H1 (cell line): ENCODE measurements at regions not wholly inside any gene's neighbourhood (a gene's known extent, or its start where the extent isn't known, plus 50 kb on each side); places are given as distances from the start of the nearest gene placed in this dataset.

Experiments used
- CTCF ChIA-PET: fragments of 300-600 bp; sonication (Branson Sonifier 250); formaldehyde crosslinking; loops from one replicate; lab custom pipeline; 2021; ENCODE audit not compliant: partially characterized antibody; lab: Charles Lee
- POLR2A ChIA-PET: fragments of 300-600 bp; sonication (Branson Sonifier 250); formaldehyde crosslinking; loops from one replicate; lab custom pipeline; 2021; ENCODE audit warnings: inconsistent platforms; ENCODE audit not compliant: partially characterized antibody; lab: Charles Lee
- DNase-seq, 2 experiments: peaks; one replicate each; pipeline versions ENCODE4 v3.0.0 to v3.0.0-alpha.2; 2010 to 2022; ENCODE audit warnings: low spot score in 2 of 2, low read depth in 1 of 2, mixed read lengths in 1 of 2
- FAIRE-seq: peaks from 2 replicates; lab custom pipeline; 2011; peaks lifted over from hg19 to GRCh38; lab: Jason Lieb, UNC
- H2AFZ ChIP-seq: 2 replicates; pipeline ENCODE4 v1.8.1; 2012; ENCODE audit warnings: low read length, inconsistent platforms
- H2AK5ac ChIP-seq: 2 replicates; pipeline ENCODE4 v1.6.1; 2013; ENCODE audit warnings: low read depth, low read length
- H2BK120ac ChIP-seq: replicated peaks from 2 replicates; pipeline ENCODE3; 2013; ENCODE audit warnings: low read depth, low read length, inconsistent platforms
- H2BK12ac ChIP-seq: 2 replicates; pipeline ENCODE4 v1.6.1; 2013; ENCODE audit warnings: low read depth, low read length
- H2BK15ac ChIP-seq: 2 replicates; pipeline ENCODE4 v1.6.1; 2013; ENCODE audit warnings: low read length
- H2BK20ac ChIP-seq: 2 replicates; pipeline ENCODE4 v1.6.1; 2013; ENCODE audit warnings: low read length
- H2BK5ac ChIP-seq: 2 replicates; pipeline ENCODE4 v1.6.1; 2013; ENCODE audit warnings: low read depth, low read length
- H3K14ac ChIP-seq: 2 replicates; pipeline ENCODE4 v1.6.1; 2013; ENCODE audit warnings: inconsistent platforms; ENCODE audit not compliant: insufficient read length
- H3K18ac ChIP-seq: 2 replicates; pipeline ENCODE4 v1.6.1; 2013; ENCODE audit warnings: low read length; ENCODE audit errors: extremely low read depth
- H3K23ac ChIP-seq: 2 replicates; pipeline ENCODE4 v1.6.1; 2013; ENCODE audit warnings: inconsistent platforms; ENCODE audit not compliant: insufficient read length
- H3K23me2 ChIP-seq: 2 replicates; pipeline ENCODE4 v1.6.1; 2013; ENCODE audit warnings: low read depth, low read length
- H3K27ac ChIP-seq: 2 replicates; pipeline ENCODE4 v1.6.1; 2011; ENCODE audit warnings: low read depth, low read length, inconsistent platforms
- H3K27me3 ChIP-seq, 4 experiments: replicated peaks in 1 of 4; 1 replicate in 1 of 4; 2 replicates in 3 of 4; pipeline versions ENCODE4 v1.6.1 to v1.8.1; 2011 to 2013; ENCODE audit warnings: low read length in 3 of 4, mild to moderate bottlenecking in 3 of 4, inconsistent platforms in 2 of 4, mixed read lengths in 2 of 4, moderate library complexity in 1 of 4; ENCODE audit not compliant: control insufficient read depth in 3 of 4, insufficient read depth in 3 of 4; ENCODE audit errors: extremely low read depth in 1 of 4
- H3K36me3 ChIP-seq, 4 experiments: 2 replicates each; pipeline versions ENCODE4 v1.6.1 to v1.8.1; 2011 to 2013; ENCODE audit warnings: mild to moderate bottlenecking in 4 of 4, low read length in 3 of 4, moderate library complexity in 2 of 4, control low read depth in 1 of 4, inconsistent platforms in 1 of 4; ENCODE audit not compliant: insufficient read depth in 4 of 4, control insufficient read depth in 2 of 4
- H3K4ac ChIP-seq: replicated peaks from 2 replicates; pipeline ENCODE3; 2013; ENCODE audit warnings: low read length, low read depth, mixed read lengths, inconsistent platforms; ENCODE audit not compliant: insufficient read length
- H3K4me1 ChIP-seq, 4 experiments: replicated peaks in 1 of 4; 1 replicate in 1 of 4; 2 replicates in 3 of 4; pipeline versions ENCODE4 v1.6.1 to v1.8.1; 2011 to 2013; ENCODE audit warnings: low read length in 3 of 4, inconsistent platforms in 2 of 4, mixed read lengths in 1 of 4; ENCODE audit not compliant: insufficient read depth in 4 of 4, control insufficient read depth in 3 of 4
- H3K4me2 ChIP-seq, 2 experiments: 2 replicates each; pipeline versions ENCODE4 v1.6.1 to v1.8.1; 2011 to 2013; ENCODE audit warnings: low read depth in 2 of 2, low read length in 2 of 2, control low read depth in 1 of 2, inconsistent platforms in 1 of 2, mild to moderate bottlenecking in 1 of 2; ENCODE audit not compliant: insufficient read depth in 1 of 2
- H3K4me3 ChIP-seq, 4 experiments: fragments of 200-600, 300-600 bp in 1 of 4; sonication (generic), shearing (Covaris generic), sonication (Bioruptor Twin) in 1 of 4; 2 replicates each; pipeline versions ENCODE4 v1.5.1 to v1.8.1; 2011 to 2016; ENCODE audit warnings: low read length in 4 of 4, low read depth in 3 of 4, control low read depth in 2 of 4, inconsistent platforms in 2 of 4, mild to moderate bottlenecking in 2 of 4, mixed read lengths in 1 of 4, moderate library complexity in 1 of 4; ENCODE audit not compliant: insufficient read depth in 2 of 4; ENCODE audit errors: extremely low read depth in 1 of 4
- H3K56ac ChIP-seq: replicated peaks from 2 replicates; pipeline ENCODE3; 2013; ENCODE audit warnings: low read depth, mild to moderate bottlenecking, mixed read lengths, low read length, inconsistent platforms; ENCODE audit not compliant: insufficient read length
- H3K79me1 ChIP-seq: 2 replicates; pipeline ENCODE4 v1.6.1; 2013; ENCODE audit warnings: low read depth, low read length, control low read depth
- H3K79me2 ChIP-seq, 2 experiments: 2 replicates each; pipeline versions ENCODE4 v1.6.1 to v1.8.1; 2012 to 2013; ENCODE audit warnings: low read length in 2 of 2, mild to moderate bottlenecking in 2 of 2, inconsistent platforms in 1 of 2; ENCODE audit not compliant: insufficient read depth in 2 of 2, control insufficient read depth in 1 of 2
- H3K9ac ChIP-seq, 4 experiments: replicated peaks in 1 of 4; 1 replicate in 1 of 4; 2 replicates in 3 of 4; pipeline versions ENCODE4 v1.6.1 to v1.8.1; 2011 to 2013; ENCODE audit warnings: low read depth in 3 of 4, low read length in 3 of 4, control low read depth in 2 of 4, mild to moderate bottlenecking in 2 of 4, moderate library complexity in 2 of 4, inconsistent platforms in 1 of 4; ENCODE audit errors: extremely low read depth in 1 of 4
- H3K9me3 ChIP-seq, 2 experiments: 2 replicates each; pipeline versions ENCODE4 v1.6.1 to v1.8.1; 2012 to 2013; ENCODE audit warnings: mild to moderate bottlenecking in 2 of 2, moderate library complexity in 2 of 2, control low read depth in 1 of 2, inconsistent platforms in 1 of 2, low read depth in 1 of 2, low read length in 1 of 2, mixed read lengths in 1 of 2; ENCODE audit not compliant: insufficient read depth in 2 of 2
- H4K20me1 ChIP-seq, 2 experiments: replicated peaks in 1 of 2; 2 replicates each; pipeline versions ENCODE3 to v1.8.1; 2011 to 2013; ENCODE audit warnings: inconsistent platforms in 2 of 2, low read length in 2 of 2, mild to moderate bottlenecking in 1 of 2; ENCODE audit not compliant: insufficient read depth in 2 of 2, control insufficient read depth in 1 of 2
- H4K5ac ChIP-seq: 2 replicates; pipeline ENCODE4 v1.6.1; 2013; ENCODE audit warnings: low read length, low read depth, mixed read lengths, inconsistent platforms; ENCODE audit not compliant: insufficient read length
- H4K8ac ChIP-seq: 2 replicates; pipeline ENCODE4 v1.8.0; 2013; ENCODE audit warnings: mild to moderate bottlenecking, moderate library complexity, low read length, inconsistent platforms; ENCODE audit not compliant: insufficient read depth; ENCODE audit errors: extremely low read depth
- H4K91ac ChIP-seq: replicated peaks from 2 replicates; pipeline ENCODE3; 2013; ENCODE audit warnings: low read length, mixed read lengths, inconsistent platforms; ENCODE audit not compliant: insufficient read length
- BRCA1 ChIP-seq: IDR thresholded peaks from 2 replicates; pipeline ENCODE4 v1.6.1; 2012; ENCODE audit warnings: low read depth, low read length, improper control_type of control experiment
- CHD2 ChIP-seq: IDR thresholded peaks from 2 replicates; pipeline ENCODE4 v1.6.1; 2012; ENCODE audit warnings: low read length, improper control_type of control experiment
- EP300 ChIP-seq, 2 experiments: IDR thresholded peaks; 1 replicate in 1 of 2; 2 replicates in 1 of 2; pipeline ENCODE4 v1.6.1; 2011 to 2012; ENCODE audit warnings: low read depth in 2 of 2, low read length in 2 of 2, mild to moderate bottlenecking in 2 of 2, borderline replicate concordance in 1 of 2, inconsistent platforms in 1 of 2, moderate library complexity in 1 of 2
- GABPA ChIP-seq: IDR thresholded peaks from 2 replicates; pipeline ENCODE4 v1.6.1; 2011; ENCODE audit warnings: mild to moderate bottlenecking, low read length, moderate library complexity, borderline replicate concordance; ENCODE audit not compliant: insufficient read depth
- KDM4A ChIP-seq: IDR thresholded peaks from one replicate; pipeline ENCODE4 v1.7.1; 2012; ENCODE audit warnings: low read depth, mild to moderate bottlenecking, moderate library complexity, low read length, inconsistent platforms; ENCODE audit not compliant: severe bottlenecking
- NRF1 ChIP-seq: IDR thresholded peaks from 2 replicates; pipeline ENCODE4 v1.6.1; 2011; ENCODE audit warnings: mild to moderate bottlenecking, low read depth, low read length, improper control_type of control experiment
- PHF8 ChIP-seq: fragments of 200-600 bp; sonication (generic); conservative IDR thresholded peaks from 2 replicates; pipeline ENCODE4 v1.7.1; 2012; ENCODE audit warnings: low read depth, mild to moderate bottlenecking, inconsistent platforms, low read length, moderate library complexity
- POU5F1 ChIP-seq: IDR thresholded peaks from 2 replicates; pipeline ENCODE4 v1.6.1; 2011; ENCODE audit warnings: low read depth, mild to moderate bottlenecking, low read length, moderate library complexity
- SIN3A ChIP-seq, 2 experiments: IDR thresholded peaks in 1 of 2; conservative IDR thresholded peaks in 1 of 2; 2 replicates each; pipeline ENCODE4 v1.6.1; 2011 to 2012; ENCODE audit warnings: low read length in 2 of 2, improper control_type of control experiment in 1 of 2, low read depth in 1 of 2, mild to moderate bottlenecking in 1 of 2
- SIX5 ChIP-seq: IDR thresholded peaks from 2 replicates; pipeline ENCODE4 v1.6.1; 2011; ENCODE audit warnings: mild to moderate bottlenecking, low read depth, low read length
- TAF7 ChIP-seq: optimal IDR thresholded peaks from 2 replicates; pipeline ENCODE3; 2011; ENCODE audit warnings: low read depth, mild to moderate bottlenecking, inconsistent platforms, low read length, moderate library complexity, borderline replicate concordance
- YY1 ChIP-seq: IDR thresholded peaks from 2 replicates; pipeline ENCODE4 v1.6.1; 2011; ENCODE audit warnings: low read depth, mild to moderate bottlenecking, low read length
- WGBS, 2 experiments: shearing (Covaris generic) in 1 of 2; methylation state at CpG; one replicate each; pipeline versions ENCODE4 v1.1.6 to v1.1.7; 2013 to 2015; ENCODE audit warnings: low lambda C conversion rate in 2 of 2, mixed read lengths in 2 of 2, inconsistent platforms in 1 of 2, low coverage in 1 of 2, missing lambda C conversion rate in 1 of 2; ENCODE audit not compliant: insufficient replicate concordance in 2 of 2, insufficient coverage in 1 of 2, insufficient read length in 1 of 2; ENCODE audit errors: extremely low coverage in 1 of 2, missing lambda C conversion rate in 1 of 2; 5-methylcytosine and 5-hydroxymethylcytosine counted together
- TF ChIP-seq, protein P1 (sequence below): IDR thresholded peaks from 2 replicates; pipeline ENCODE4 v1.6.1; 2012; ENCODE audit warnings: low read length, inconsistent platforms

DNA sequence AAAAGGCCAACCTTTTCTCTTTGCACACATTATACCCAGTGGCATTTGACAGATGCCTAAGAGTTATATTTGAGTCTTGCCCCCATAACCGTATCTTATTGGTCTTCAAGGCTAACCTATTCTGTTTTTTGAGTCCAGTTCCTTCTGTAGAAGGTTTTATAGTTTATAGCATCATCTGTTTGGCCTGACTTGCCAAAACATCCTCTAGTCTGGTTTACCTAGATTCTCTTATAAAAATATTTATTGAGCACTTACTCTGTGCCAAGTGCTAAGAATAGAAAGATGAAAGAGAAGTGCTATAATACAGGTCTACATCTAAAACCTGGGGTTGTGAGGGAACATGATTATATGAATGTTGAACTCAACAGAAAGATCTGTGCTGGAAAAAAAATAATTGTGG is 55.9 kb upstream of the PIP4K2A start:
- Histone ChIP-seq H3K4me2 (no peak overlapping the region), H3K36me3 (no peaks in the 10 kb centered on the region), H3K23ac (no peak overlapping the region), H3K4ac (no peak overlapping the region), H3K23me2 (no peaks in the 10 kb centered on the region), H4K8ac (no peak overlapping the region), H3K4me3 (no peak overlapping the region), H4K20me1 (no peaks in the 10 kb centered on the region), H2BK5ac (no peak overlapping the region), H3K27ac (no peak overlapping the region), H2AK5ac (no peak overlapping the region), H3K79me1 (no peaks in the 10 kb centered on the region), H3K9me3 (no peaks in the 10 kb centered on the region), H3K56ac (no peak overlapping the region), H3K18ac (no peak overlapping the region), H4K5ac (no peak overlapping the region), H2BK12ac (no peak overlapping the region), H2BK120ac (no peak overlapping the region), H2AFZ (no peak overlapping the region), H4K91ac (no peak overlapping the region), H2BK20ac (no peak overlapping the region), H3K14ac (no peak overlapping the region), H3K9ac (no peak overlapping the region), H3K4me1 (no peaks in the 10 kb centered on the region), H3K27me3 (no peaks in the 10 kb centered on the region; a peak in 1 of 7 replicates), H3K79me2 (no peaks in the 10 kb centered on the region), H2BK15ac (no peak overlapping the region)
- ChIA-PET CTCF (no interaction called here), POLR2A (no interaction called here)
- 95% methylated on average over 1 of the region's 1 CpG; no CpG with 5 or more reads in 1 of the 2 experiments for WGBS, 2 experiments
- FAIRE-seq (no peak), DNase-seq (no peak)
- TF ChIP-seq EP300 (IDR thresholded peaks at IDR 0.05; ENCODE audit: borderline replicate concordance in 1 of 2, low read depth in 2 of 2, low read length in 2 of 2) (no peak), BRCA1 (no peak), KDM4A (no peak), GABPA (no peak), CHD2 (no peak), NRF1 (no peak), YY1 (no peak), SIX5 (no peak), TAF7 (no peak), PHF8 (no peak), POU5F1 (no peak), SIN3A (conservative IDR thresholded peaks at IDR 0.05 in 1 of 2, IDR thresholded peaks at IDR 0.05 in 1 of 2; ENCODE audit: low read depth in 1 of 2, low read length in 2 of 2) (no peak)
- TF ChIP-seq, protein P1, sequence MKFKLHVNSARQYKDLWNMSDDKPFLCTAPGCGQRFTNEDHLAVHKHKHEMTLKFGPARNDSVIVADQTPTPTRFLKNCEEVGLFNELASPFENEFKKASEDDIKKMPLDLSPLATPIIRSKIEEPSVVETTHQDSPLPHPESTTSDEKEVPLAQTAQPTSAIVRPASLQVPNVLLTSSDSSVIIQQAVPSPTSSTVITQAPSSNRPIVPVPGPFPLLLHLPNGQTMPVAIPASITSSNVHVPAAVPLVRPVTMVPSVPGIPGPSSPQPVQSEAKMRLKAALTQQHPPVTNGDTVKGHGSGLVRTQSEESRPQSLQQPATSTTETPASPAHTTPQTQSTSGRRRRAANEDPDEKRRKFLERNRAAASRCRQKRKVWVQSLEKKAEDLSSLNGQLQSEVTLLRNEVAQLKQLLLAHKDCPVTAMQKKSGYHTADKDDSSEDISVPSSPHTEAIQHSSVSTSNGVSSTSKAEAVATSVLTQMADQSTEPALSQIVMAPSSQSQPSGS: no peak
